Heart right ventricle (tissue), 16 donors: ENCODE measurements at regions not wholly inside any gene's neighbourhood (a gene's known extent, or its start where the extent isn't known, plus 50 kb on each side); places are given as distances from the start of the nearest gene placed in this dataset.

Source experiments
- ATAC-seq, 8 donors: fragments of 200-7000 bp; cut with Tn5 transposase; one replicate each; pipeline ENCODE4 v1.9.1; 2020; ENCODE audit warnings: mild to moderate bottlenecking in 8 of 8, moderate library complexity in 8 of 8, moderate number of reproducible peaks in 1 of 8
- DNase-seq, 2 donors: peaks; one replicate each; pipeline ENCODE4 v3.0.0-alpha.2; 2020
- H3K27ac ChIP-seq, 10 donors: fragments of 200-600 bp; sonication (generic) in 2 of 10; one replicate each; pipeline versions ENCODE4 v1.5.0 to v1.8.0; 2020 to 2022; ENCODE audit warnings: mild to moderate bottlenecking in 3 of 10
- H3K27me3 ChIP-seq, 7 donors: fragments of 200-600 bp; one replicate each; pipeline ENCODE4 v1.8.0; 2021 to 2022; ENCODE audit warnings: mild to moderate bottlenecking in 2 of 7
- H3K36me3 ChIP-seq, 9 donors: fragments of 200-600 bp; sonication (generic) in 1 of 9; one replicate each; pipeline versions ENCODE4 v1.5.0 to v1.8.0; 2020 to 2022; ENCODE audit warnings: mild to moderate bottlenecking in 2 of 9
- H3K4me1 ChIP-seq, 9 donors: fragments of 200-600 bp; sonication (generic) in 1 of 9; one replicate each; pipeline versions ENCODE4 v1.5.0 to v1.8.0; 2020 to 2022; ENCODE audit warnings: mild to moderate bottlenecking in 4 of 9
- H3K4me3 ChIP-seq, 10 donors: fragments of 200-600 bp; sonication (generic) in 2 of 10; one replicate each; pipeline versions ENCODE4 v1.5.0 to v1.8.0; 2020 to 2022; ENCODE audit warnings: mild to moderate bottlenecking in 7 of 10, moderate library complexity in 2 of 10
- H3K9me3 ChIP-seq, 11 donors: fragments of 200-600 bp in 10 of 11; sonication (generic) in 2 of 11; one replicate each; pipeline versions ENCODE4 v1.5.0 to v1.8.0; 2013 to 2022; ENCODE audit warnings: mild to moderate bottlenecking in 2 of 11, control low read depth in 1 of 11, moderate library complexity in 1 of 11
- WGBS, 2 donors: extraction: QIAGEN DNeasy Blood & Tissue Kit; methylation state at CpG; one replicate each; pipeline ENCODE4 v1.1.7; 2013; ENCODE audit warnings: inconsistent platforms in 1 of 2; 5-methylcytosine and 5-hydroxymethylcytosine counted together
- intact Hi-C, 10 donors: fragments of 100-400 bp; cut with DNase I; formaldehyde crosslinking; loops; one replicate each; pipeline versions ENCODE4 v1.11.1 to v1.14.2; 2022
- TF ChIP-seq, protein P1 (sequence below), 9 donors: fragments of 200-600 bp; sonication (generic) in 2 of 9; IDR thresholded peaks; one replicate each; pipeline versions ENCODE4 v1.5.0 to v1.8.0; 2021 to 2022; ENCODE audit warnings: antibody characterized with exemption in 9 of 9, mild to moderate bottlenecking in 5 of 9, moderate library complexity in 1 of 9
- donor health status: Arrhythmogenic right ventricular cardiomyopathy.
- donor health status: ischemic (EF 13 %, LVEDD 7.1; RV severe dilation, severe dysfunction).
- donor health status: healthy with polysubstance abuse.
- donor health status: DM: no; HTN: yes; CAD: no.
- donor health status: DM: no; HTN: no; CAD: no.
- donor health status: ischemic (EF 25% LVEDD 6.9; RV normal size, moderate dysfunction).
- donor health status: ischemic (EF 25% LVEDD 5.7; RV mildly dilated, moderate dysfunction).
- donor health status: healthy.
- donor health status: DM: yes; HTN: yes; CAD: no.
- donor health status: Ischemic cardiomyopathy.
- donor health status: ischemic (EF 35%, LVEDD 5.7; RV mildly dilated, moderate dysfunction).
- donor health status: nonischemic (EF 11% LVEDD 7.7; RV severe dilation, severe dysfunction).
- donor health status: DM: yes; HTN: yes; CAD: no.
- donor health status: PGD.
- donor health status: ischemic (EF 29% LVEDD 5.4; RV normal size, mild dysfunction).
- donor health status: nonischemic (EF 23%, LVEDD 6.1; RV moderate dilation, normal function).

DNA sequence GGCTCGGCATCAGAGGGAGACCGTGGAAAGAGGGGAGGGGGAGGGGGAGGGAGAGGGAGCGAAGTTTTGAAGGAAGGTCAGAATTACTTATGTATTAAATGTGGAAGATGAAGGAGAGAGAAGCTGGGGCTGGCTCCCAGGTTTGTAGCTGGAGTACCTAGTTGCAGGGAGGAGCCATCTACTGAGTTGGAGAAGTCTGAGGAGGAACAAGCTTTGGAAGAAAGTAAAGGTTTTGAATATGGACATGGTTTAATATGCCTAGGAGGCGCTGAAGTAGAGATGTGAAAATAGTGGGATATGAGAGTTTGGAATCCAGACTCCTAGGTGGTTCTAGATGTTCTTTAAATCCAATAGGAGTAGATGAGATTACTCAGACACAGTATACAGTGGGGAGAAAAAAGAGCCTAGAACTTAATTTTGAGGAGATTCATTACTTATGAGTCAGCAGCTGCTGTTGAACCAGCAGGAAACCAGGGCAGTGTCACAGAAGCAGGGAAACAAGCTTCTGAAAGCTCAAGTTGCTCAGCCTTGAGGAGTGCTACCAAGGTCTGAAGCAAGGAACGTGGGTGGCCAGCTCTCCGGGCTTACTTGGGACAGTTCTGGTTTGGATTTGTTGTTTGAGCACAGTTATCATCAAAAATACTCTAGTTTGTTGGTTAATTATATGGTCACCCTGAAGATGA, 149.3 kb downstream of the UTRN start:
- Histone ChIP-seq H3K27me3 (no peaks in the 10 kb centered on the region), H3K27ac (peak overlapping the region in 2 of 10 donors; percentile 52 to 61), H3K4me3 (no peak overlapping the region), H3K9me3 (no peaks in the 10 kb centered on the region), H3K4me1 (peaks cover 3 to 50% (median 18%) of the 10 kb centered on the region in 9 donors), H3K36me3 (peaks cover 0 to 73% (median 31%) of the 10 kb centered on the region in 9 donors)
- 93 to 95% methylated on average over 5 to 6 of the region's 6 CpGs for WGBS, 2 donors
- intact Hi-C loops = loop anchor here in 3 of 10 donors (10.0 kb wide), 2 partner anchors 140 to 150 kb away; partner anchors contain the start of gene UTRN (in 2 of the 3)
- TF ChIP-seq, protein P1, sequence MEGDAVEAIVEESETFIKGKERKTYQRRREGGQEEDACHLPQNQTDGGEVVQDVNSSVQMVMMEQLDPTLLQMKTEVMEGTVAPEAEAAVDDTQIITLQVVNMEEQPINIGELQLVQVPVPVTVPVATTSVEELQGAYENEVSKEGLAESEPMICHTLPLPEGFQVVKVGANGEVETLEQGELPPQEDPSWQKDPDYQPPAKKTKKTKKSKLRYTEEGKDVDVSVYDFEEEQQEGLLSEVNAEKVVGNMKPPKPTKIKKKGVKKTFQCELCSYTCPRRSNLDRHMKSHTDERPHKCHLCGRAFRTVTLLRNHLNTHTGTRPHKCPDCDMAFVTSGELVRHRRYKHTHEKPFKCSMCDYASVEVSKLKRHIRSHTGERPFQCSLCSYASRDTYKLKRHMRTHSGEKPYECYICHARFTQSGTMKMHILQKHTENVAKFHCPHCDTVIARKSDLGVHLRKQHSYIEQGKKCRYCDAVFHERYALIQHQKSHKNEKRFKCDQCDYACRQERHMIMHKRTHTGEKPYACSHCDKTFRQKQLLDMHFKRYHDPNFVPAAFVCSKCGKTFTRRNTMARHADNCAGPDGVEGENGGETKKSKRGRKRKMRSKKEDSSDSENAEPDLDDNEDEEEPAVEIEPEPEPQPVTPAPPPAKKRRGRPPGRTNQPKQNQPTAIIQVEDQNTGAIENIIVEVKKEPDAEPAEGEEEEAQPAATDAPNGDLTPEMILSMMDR (IDR thresholded peaks at IDR 0.05) = no peak
- ATAC-seq = peak in 6 of 8 donors; percentile 16 to 64 (median 48)
- DNase-seq = no peak

DNA sequence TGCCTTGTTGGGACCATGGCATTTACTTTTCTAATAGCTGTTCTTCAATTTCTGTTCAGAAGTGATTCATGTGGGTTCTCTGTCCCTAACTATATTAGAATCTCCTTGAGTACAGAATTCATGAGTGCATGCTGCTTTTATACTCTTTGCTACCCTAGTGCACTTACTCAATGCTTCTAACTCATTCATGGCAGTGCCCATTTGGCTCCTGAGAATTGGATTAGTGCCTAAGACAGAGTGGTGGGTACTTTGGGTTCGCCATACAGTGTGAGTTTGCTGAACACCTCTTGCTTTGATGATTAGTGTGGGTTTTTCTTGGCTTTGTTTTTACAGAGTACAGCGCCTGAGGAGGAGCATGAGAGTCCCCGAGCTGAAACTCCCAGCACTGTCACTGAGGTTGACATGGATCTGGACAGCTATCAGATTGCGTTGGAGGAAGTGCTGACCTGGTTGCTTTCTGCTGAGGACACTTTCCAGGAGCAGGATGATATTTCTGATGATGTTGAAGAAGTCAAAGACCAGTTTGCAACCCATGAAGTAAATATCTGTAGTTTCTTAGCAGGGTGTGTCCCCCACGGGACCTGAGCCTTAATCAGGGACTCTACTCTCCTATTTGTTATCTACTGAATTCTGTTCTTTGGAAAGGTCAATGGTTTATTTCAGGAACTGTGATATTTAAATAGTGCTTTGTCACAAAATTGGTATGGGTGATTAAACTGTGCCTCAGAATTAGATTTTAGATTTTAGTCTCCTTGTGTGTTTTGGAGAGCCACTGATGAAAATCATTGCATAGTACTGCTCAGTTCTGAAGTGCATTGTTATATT, 150.7 kb downstream of the UTRN start:
- DNase-seq = no peak
- WGBS, 2 donors = 57 to 62% methylated on average over 5 of the region's 5 CpGs
- Histone ChIP-seq H3K36me3 (peaks cover 0 to 73% (median 39%) of the 10 kb centered on the region in 9 donors), H3K27me3 (no peaks in the 10 kb centered on the region), H3K4me1 (peaks cover 3 to 50% (median 18%) of the 10 kb centered on the region in 9 donors), H3K27ac (peak overlapping the region in 7 of 10 donors; percentile 22 to 61 (median 45)), H3K9me3 (no peaks in the 10 kb centered on the region), H3K4me3 (no peak overlapping the region)
- intact Hi-C loops = loop anchor here in 5 of 10 donors (5.0 to 10.0 kb wide), 5 partner anchors 141 to 219 kb away; partner anchors contain the start of gene UTRN (in 3 of the 5)
- ATAC-seq = peak in 7 of 8 donors; percentile 25 to 79 (median 50)
- TF ChIP-seq, protein P1 (IDR thresholded peaks at IDR 0.05) = no peak

DNA sequence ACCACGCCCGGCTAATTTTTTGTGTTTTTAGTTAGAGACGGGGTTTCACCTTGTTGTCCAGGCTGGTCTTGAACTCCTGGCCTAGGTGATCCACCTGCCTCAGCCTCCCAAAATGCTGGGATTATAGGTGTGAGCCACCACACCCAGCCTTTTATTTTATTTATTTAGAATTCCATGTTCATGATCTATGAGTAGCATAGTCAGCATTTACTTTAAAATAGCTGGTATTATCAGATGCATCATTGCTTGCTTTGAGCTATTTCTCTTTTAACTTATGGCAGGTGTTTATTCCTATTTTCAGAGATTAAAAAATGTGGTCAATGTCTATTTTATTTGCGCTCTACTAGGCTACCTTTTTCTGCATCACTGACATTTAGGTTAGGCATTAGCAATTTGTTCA, 152.0 kb downstream of the UTRN start:
- H3K9me3 ChIP-seq = peaks cover 0 to 7% (median 0%) of the 10 kb centered on the region in 11 donors
- peak overlapping the region in 4 of 10 donors; percentile 11 to 65 (median 40) for H3K27ac ChIP-seq

More for the DNA sequence above, 152.0 kb downstream of the UTRN start:
- peaks cover 3 to 50% (median 18%) of the 10 kb centered on the region in 9 donors for H3K4me1 ChIP-seq
- H3K27me3 ChIP-seq = no peaks in the 10 kb centered on the region
- H3K4me3 ChIP-seq = no peak overlapping the region
- intact Hi-C loops = loop anchor here in 5 of 10 donors (5.0 to 10.0 kb wide), 5 partner anchors 142 to 220 kb away; partner anchors contain the start of gene UTRN (in 3 of the 5)
- H3K36me3 ChIP-seq = peaks cover 0 to 73% (median 52%) of the 10 kb centered on the region in 9 donors
- ATAC-seq = no peak
- 98 to 99% methylated on average over 4 of the region's 4 CpGs for WGBS, 2 donors
- TF ChIP-seq, protein P1 (IDR thresholded peaks at IDR 0.05) = no peak
- no peak for DNase-seq
